A673 (cell line): ENCODE measurements at regions not wholly inside any gene's neighbourhood (a gene's known extent, or its start where the extent isn't known, plus 50 kb on each side); places are given as distances from the start of the nearest gene placed in this dataset.
"Not testable (repeated sequence)": the region's sequence is repeated elsewhere in the genome, so short reads cannot be mapped to it uniquely, and the experiment has no call there.

ENCODE experiments used
- BruUV-seq: library from RNA; stranded (reverse); fragments of 400-500 nt; replicated peaks from 2 replicates; lab custom pipeline; 2021; lab: Mats Ljungman, UMichigan
- CTCF ChIA-PET: fragments of 300-600 bp; sonication (Branson Sonifier 250); formaldehyde crosslinking; loops from one replicate; lab custom pipeline; 2022; ENCODE audit warnings: antibody characterized with exemption; lab: Charles Lee
- POLR2A ChIA-PET: fragments of 300-600 bp; sonication (Branson Sonifier 250); formaldehyde crosslinking; loops from one replicate; lab custom pipeline; 2022; ENCODE audit warnings: antibody characterized with exemption; ENCODE audit not compliant: low non-redundant PET; lab: Charles Lee
- DNase-seq: peaks from one replicate; pipeline ENCODE4 v3.0.0-alpha.2; 2015; ENCODE audit warnings: low spot score
- H3K27ac ChIP-seq: fragments of 200-600 bp; sonication (generic); 2 replicates; pipeline ENCODE4 v1.5.1; 2016; ENCODE audit warnings: mixed run types, low read depth, mild to moderate bottlenecking, mixed read lengths, antibody characterized with exemption, low read length; ENCODE audit not compliant: poor library complexity, severe bottlenecking
- H3K27me3 ChIP-seq: fragments of 200-600 bp; sonication (generic); replicated peaks from 2 replicates; pipeline ENCODE4 v1.6.1; 2017; ENCODE audit warnings: mixed run types, low read depth, mild to moderate bottlenecking, mixed read lengths, antibody characterized with exemption, low read length; ENCODE audit not compliant: insufficient read depth, poor library complexity
- H3K36me3 ChIP-seq: fragments of 200-600 bp; sonication (generic); 2 replicates; pipeline ENCODE4 v1.6.1; 2016; ENCODE audit warnings: mixed run types, mild to moderate bottlenecking, mixed read lengths, antibody characterized with exemption, low read length; ENCODE audit not compliant: insufficient read depth, poor library complexity, severe bottlenecking
- H3K4me1 ChIP-seq: fragments of 200-600 bp; sonication (generic); 2 replicates; pipeline ENCODE4 v1.6.1; 2017; ENCODE audit warnings: mixed run types, mild to moderate bottlenecking, mixed read lengths, antibody characterized with exemption, low read length; ENCODE audit not compliant: insufficient read depth, poor library complexity, severe bottlenecking
- H3K4me3 ChIP-seq: fragments of 200-600 bp; sonication (generic); 2 replicates; pipeline ENCODE4 v1.5.1; 2016; ENCODE audit warnings: low read depth, mixed run types, mild to moderate bottlenecking, mixed read lengths, low read length; ENCODE audit not compliant: poor library complexity, severe bottlenecking
- H3K9me3 ChIP-seq: fragments of 200-600 bp; sonication (generic); 2 replicates; pipeline ENCODE4 v1.6.1; 2016; ENCODE audit warnings: mixed run types, low read depth, mild to moderate bottlenecking, mixed read lengths, antibody characterized with exemption, low read length; ENCODE audit not compliant: poor library complexity, severe bottlenecking
- CTCF ChIP-seq: fragments of 300-800, 200-600 bp; sonication (generic); conservative IDR thresholded peaks from 2 replicates; pipeline ENCODE4 v1.5.1; 2017; ENCODE audit warnings: low read depth, mild to moderate bottlenecking, antibody characterized with exemption, low read length, moderate library complexity, mixed read lengths
- EZH2 ChIP-seq: fragments of 200-600 bp; sonication (generic); IDR thresholded peaks from 2 replicates; pipeline ENCODE4 v1.6.1; 2017; ENCODE audit warnings: borderline replicate concordance, low read depth, mild to moderate bottlenecking, mixed read lengths, antibody characterized with exemption, low read length; ENCODE audit not compliant: poor library complexity, severe bottlenecking
- intact Hi-C: fragments of 100-400 bp; cut with micrococcal nuclease; formaldehyde crosslinking; loops from one replicate; pipeline ENCODE4 v1.10.0; 2022; ENCODE audit not compliant: unreplicated experiment

GRCh38 chr10:16242446-16242845 is 194.4 kb upstream of the PTER start:
- Histone ChIP-seq H3K27me3 (peaks cover 15% of the 10 kb centered on the region), H3K4me1 (no peaks in the 10 kb centered on the region), H3K4me3 (no peak overlapping the region), H3K9me3 (no peaks in the 10 kb centered on the region), H3K27ac (no peak overlapping the region), H3K36me3 (no peaks in the 10 kb centered on the region)
- intact Hi-C loops = no loop called here
- TF ChIP-seq EZH2 = no peak
- TF ChIP-seq CTCF = no peak
- CTCF ChIA-PET = no interaction called here
- BruUV-seq = no TSS peak
- no peak for DNase-seq
- POLR2A ChIA-PET = no interaction called here

- H3K36me3 ChIP-seq = no peaks in the 10 kb centered on the region
- intact Hi-C loops = no loop called here
- no peak overlapping the region for H3K4me3 ChIP-seq
- H3K27me3 ChIP-seq = peaks cover 15% of the 10 kb centered on the region
- no TSS peak for BruUV-seq
- TF ChIP-seq EZH2 (no peak), CTCF (no peak)
- H3K9me3 ChIP-seq = no peaks in the 10 kb centered on the region
- H3K4me1 ChIP-seq = no peaks in the 10 kb centered on the region
- ChIA-PET CTCF (no interaction called here), POLR2A (no interaction called here)
- no peak for DNase-seq
- H3K27ac ChIP-seq = no peak overlapping the region
These were observed 193.8 kb upstream of the PTER start for GRCh38 chr10:16242859-16243613.

- H3K27me3 ChIP-seq = peaks cover 19% of the 10 kb centered on the region
- BruUV-seq, CTCF ChIA-PET, intact Hi-C loops, H3K27ac ChIP-seq, H3K4me3 ChIP-seq, DNase-seq, H3K4me1 ChIP-seq, H3K9me3 ChIP-seq, H3K36me3 ChIP-seq, POLR2A ChIA-PET: not testable (repeated sequence)
These were observed 186.7 kb upstream of the PTER start for GRCh38 chr10:16250136-16250535.

- Histone ChIP-seq H3K4me3 (no peak overlapping the region), H3K27ac (no peak overlapping the region), H3K9me3 (no peaks in the 10 kb centered on the region), H3K27me3 (peaks cover 5% of the 10 kb centered on the region), H3K36me3 (no peaks in the 10 kb centered on the region), H3K4me1 (no peaks in the 10 kb centered on the region)
- TF ChIP-seq EZH2 (no peak), CTCF (no peak)
- CTCF ChIA-PET = no interaction called here
- intact Hi-C loops = no loop called here
- no TSS peak for BruUV-seq
- DNase-seq = no peak
- POLR2A ChIA-PET = no interaction called here
These were observed 180.5 kb upstream of the PTER start for GRCh38 chr10:16256336-16256735.
